Astrocyte of the cerebellum (primary cell): ENCODE measurements at regions not wholly inside any gene's neighbourhood (a gene's known extent, or its start where the extent isn't known, plus 50 kb on each side); places are given as distances from the start of the nearest gene placed in this dataset.
"Not testable (repeated sequence)": the region's sequence is repeated elsewhere in the genome, so short reads cannot be mapped to it uniquely, and the experiment has no call there.

Experiments used
- DNase-seq: peaks from one replicate; pipeline ENCODE4 v3.0.0-alpha.2; 2011; ENCODE audit warnings: low read depth
- H3K4me3 ChIP-seq: 2 replicates; pipeline ENCODE4 v1.5.1; 2011; ENCODE audit warnings: mild to moderate bottlenecking, low read depth, low read length, moderate library complexity
- in situ Hi-C: cut with HindIII; loops from 2 replicates; pipeline ENCODE4 v1.10.0; 2017; ENCODE audit warnings: low sequenced_read_pairs
- TF ChIP-seq, protein P1 (sequence below): IDR thresholded peaks from 2 replicates; pipeline ENCODE4 v1.5.1; 2012; ENCODE audit warnings: low read length, low read depth, moderate library complexity, mild to moderate bottlenecking; ENCODE audit errors: missing control alignments

DNA sequence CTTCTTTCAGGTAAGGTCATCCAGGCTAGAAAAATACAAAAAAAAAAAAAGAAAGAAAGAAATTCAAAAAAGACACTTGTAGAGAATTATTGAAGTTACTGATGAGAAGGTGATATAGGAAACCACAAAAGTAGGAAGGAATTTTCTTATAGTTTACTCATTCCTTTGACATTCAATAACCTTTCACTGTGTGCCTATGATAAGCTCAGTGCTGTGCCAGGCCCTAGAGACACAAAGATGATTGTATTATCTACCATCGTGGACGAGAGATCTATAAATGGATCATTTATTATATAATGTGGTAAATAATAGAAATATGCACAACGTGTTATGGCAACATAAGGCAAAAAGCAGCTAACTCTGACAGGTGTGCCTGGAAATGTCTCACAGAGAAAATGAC, 109.6 kb upstream of the NGF start:
- DNase-seq: no peak

DNA sequence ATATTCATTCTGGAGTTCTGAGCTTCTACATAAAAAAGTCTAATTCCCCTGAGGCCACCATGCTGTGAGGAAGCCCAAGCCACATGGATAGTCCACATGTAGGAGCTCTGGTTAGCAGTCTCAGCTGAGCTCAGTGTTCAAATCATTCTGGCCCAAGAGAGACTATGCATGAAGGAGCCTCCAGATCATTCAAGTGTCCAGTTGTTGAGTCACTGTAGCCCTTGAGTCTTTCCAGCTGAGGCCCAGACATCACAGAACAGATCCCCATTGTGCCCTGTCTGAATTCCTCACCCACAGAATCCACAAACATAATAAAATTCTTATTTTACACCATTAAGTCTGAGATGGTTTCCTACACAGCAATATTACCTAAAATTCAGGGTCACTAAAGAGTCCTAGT, 107.0 kb upstream of the NGF start:
- in situ Hi-C loops: no loop called here
- no peak for DNase-seq
- H3K4me3 ChIP-seq: no peak overlapping the region
- TF ChIP-seq, protein P1, sequence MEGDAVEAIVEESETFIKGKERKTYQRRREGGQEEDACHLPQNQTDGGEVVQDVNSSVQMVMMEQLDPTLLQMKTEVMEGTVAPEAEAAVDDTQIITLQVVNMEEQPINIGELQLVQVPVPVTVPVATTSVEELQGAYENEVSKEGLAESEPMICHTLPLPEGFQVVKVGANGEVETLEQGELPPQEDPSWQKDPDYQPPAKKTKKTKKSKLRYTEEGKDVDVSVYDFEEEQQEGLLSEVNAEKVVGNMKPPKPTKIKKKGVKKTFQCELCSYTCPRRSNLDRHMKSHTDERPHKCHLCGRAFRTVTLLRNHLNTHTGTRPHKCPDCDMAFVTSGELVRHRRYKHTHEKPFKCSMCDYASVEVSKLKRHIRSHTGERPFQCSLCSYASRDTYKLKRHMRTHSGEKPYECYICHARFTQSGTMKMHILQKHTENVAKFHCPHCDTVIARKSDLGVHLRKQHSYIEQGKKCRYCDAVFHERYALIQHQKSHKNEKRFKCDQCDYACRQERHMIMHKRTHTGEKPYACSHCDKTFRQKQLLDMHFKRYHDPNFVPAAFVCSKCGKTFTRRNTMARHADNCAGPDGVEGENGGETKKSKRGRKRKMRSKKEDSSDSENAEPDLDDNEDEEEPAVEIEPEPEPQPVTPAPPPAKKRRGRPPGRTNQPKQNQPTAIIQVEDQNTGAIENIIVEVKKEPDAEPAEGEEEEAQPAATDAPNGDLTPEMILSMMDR: no peak

More for the DNA sequence above, 109.6 kb upstream of the NGF start:
- no peak overlapping the region for H3K4me3 ChIP-seq
- in situ Hi-C loops: no loop called here
- TF ChIP-seq, protein P1: no peak

DNA sequence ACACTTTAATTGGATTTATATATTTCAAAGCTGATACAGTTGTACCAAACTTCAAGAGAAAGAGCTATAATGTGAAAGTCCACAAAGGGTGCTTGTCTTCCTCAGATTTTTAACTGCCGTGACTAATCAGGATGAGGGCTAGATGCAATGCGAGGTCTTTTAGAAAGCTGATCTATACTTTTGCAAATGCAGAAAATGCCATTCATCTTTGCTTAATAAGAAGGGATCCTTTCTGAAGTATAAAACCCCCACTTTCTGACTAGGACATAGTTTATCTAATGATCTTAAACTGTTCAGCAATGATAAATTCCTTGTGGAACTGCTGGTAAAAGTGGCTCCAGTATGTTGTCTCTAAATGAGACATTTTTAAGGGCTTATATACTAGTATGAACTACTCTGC, 102.7 kb upstream of the NGF start:
- TF ChIP-seq, protein P1: no peak
- in situ Hi-C loops: no loop called here
- no peak for DNase-seq
- H3K4me3 ChIP-seq: no peak overlapping the region

DNA sequence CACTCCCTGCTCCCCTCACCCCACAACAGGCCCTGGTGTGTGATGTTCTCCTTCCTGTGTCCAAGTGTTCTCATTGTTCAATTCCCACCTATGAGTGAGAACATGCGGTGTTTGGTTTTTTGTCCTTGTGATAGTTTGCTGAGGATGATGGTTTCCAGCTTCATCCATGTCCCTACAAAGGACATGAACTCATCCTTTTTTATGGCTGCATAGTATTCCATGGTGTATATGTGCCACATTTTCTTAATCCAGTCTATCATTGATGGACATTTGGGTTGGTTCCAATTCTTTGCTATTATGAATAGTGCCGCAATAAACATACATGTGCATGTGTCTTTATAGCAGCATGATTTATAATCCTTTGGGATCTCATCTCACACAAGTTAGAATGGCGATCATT, 101.5 kb upstream of the NGF start:
- DNase-seq, in situ Hi-C loops, H3K4me3 ChIP-seq: not testable (repeated sequence)

DNA sequence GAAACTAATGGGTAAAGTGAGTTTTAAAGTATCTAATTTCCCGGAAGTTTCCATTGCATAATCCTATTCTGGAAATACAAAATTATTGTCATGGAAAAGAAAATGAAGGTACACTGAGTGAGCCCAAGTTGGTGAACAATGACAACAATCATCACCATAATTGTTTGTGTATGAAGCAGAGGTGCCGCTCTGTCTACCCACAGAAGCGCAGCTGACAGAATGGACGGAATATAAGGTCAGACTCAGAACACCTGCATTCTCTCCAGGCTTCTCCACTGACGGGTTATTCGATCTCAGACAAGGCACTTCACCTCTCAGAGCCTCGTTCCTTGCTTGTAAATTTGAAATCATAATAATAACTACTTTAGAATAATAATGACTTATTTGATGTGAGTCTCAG, 99.1 kb upstream of the NGF start:
- in situ Hi-C loops: no loop called here
- DNase-seq: no peak
- TF ChIP-seq, protein P1: no peak
- no peak overlapping the region for H3K4me3 ChIP-seq

DNA sequence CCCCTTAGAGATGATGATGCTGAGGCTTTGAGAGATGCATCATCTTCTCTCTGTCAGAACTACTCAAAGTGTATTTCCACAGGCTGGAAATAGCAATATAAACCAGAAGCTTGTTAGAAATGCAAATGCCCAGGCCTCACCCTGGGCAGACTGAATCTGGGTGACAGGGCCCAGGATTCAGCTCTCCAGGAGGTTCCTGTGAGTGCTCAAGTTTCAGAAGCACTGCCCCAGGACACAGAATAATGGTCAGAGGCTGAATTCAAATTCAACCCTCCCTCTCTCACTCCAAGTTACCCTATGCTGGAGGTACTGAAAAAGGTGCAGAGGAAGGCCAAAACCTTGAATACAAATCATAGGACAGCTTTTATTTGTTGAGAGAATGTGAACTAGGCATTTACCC, 98.5 kb upstream of the NGF start:
- in situ Hi-C loops: no loop called here
- TF ChIP-seq, protein P1: no peak

DNA sequence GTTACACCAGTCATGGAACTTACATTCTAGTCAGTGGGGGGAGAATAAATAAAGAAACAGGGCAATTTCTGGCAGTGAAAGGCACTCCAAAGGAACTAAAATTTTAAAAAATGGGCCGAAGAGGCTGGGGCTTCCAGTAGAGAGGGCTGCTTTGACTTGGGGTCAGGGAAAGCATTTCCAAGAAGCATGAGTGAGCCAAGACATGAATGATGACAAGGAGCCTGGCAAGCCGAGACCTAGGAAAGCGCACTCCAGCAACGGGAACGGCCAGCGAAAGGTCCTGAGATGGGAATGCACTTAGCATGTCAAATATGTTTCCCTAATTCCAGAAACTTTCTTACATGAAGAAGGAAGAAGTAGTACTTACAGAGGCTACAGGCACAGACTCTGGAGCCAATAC, 95.4 kb upstream of the NGF start:
- no peak for DNase-seq
- H3K4me3 ChIP-seq: no peak overlapping the region
- TF ChIP-seq, protein P1: no peak
- in situ Hi-C loops: no loop called here

More for the DNA sequence above, 98.5 kb upstream of the NGF start:
- no peak for DNase-seq
- H3K4me3 ChIP-seq: no peak overlapping the region
